HAP-1 (cell line): ENCODE measurements at regions not wholly inside any gene's neighbourhood (a gene's known extent, or its start where the extent isn't known, plus 50 kb on each side); places are given as distances from the start of the nearest gene placed in this dataset.

Experiments used
- DNase-seq, 2 experiments: peaks; one replicate each; pipeline ENCODE4 v3.0.0-alpha.2; 2016 to 2020; ENCODE audit warnings: low spot score in 2 of 2
- H3K27me3 ChIP-seq: fragments of 250-450 bp; sonication (Bioruptor Pico); 2 replicates; pipeline ENCODE4 v1.5.1; 2020; ENCODE audit warnings: low read depth, mild to moderate bottlenecking, moderate library complexity
- H3K36me3 ChIP-seq: fragments of 250-450 bp; sonication (Bioruptor Pico); replicated peaks from 2 replicates; pipeline ENCODE4 v1.5.1; 2020; ENCODE audit warnings: mild to moderate bottlenecking
- H3K4me1 ChIP-seq: fragments of 250-450 bp; sonication (Bioruptor Pico); 2 replicates; pipeline ENCODE4 v1.5.1; 2020; ENCODE audit warnings: mild to moderate bottlenecking
- H3K4me3 ChIP-seq: fragments of 250-450 bp; sonication (Bioruptor Pico); 2 replicates; pipeline ENCODE4 v1.5.1; 2020; ENCODE audit warnings: mild to moderate bottlenecking, moderate library complexity
- H3K9me3 ChIP-seq: fragments of 250-450 bp; sonication (Bioruptor Pico); 2 replicates; pipeline ENCODE4 v1.5.1; 2020; ENCODE audit warnings: mild to moderate bottlenecking, moderate library complexity
- in situ Hi-C: fragments of 300-500 bp; cut with MboI; formaldehyde crosslinking; loops from 3 replicates; pipeline ENCODE4 v1.14.3; 2020; ENCODE audit warnings: low sequenced_read_pairs, inconsistent platforms, mixed read lengths

DNA sequence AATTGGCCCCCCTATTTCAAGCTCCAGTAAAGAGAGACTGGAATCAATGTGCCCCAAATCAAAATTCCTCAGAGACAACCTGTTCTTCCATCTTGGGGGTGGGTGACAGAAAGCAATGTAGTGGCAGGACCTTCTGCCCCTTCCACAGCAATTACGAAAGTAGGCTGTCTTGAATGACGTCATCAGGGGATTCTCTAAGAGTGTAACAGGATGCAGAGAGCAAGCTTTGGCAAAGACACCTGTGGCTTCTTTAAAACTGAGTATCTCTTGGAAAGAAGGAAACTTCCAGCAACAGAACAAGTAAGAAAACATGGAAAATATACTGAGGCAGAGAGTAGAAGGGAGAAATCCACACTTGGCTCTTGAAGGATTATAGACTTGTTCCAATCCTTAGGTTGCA, 247.6 kb upstream of the PDE4D start:
- no peak for DNase-seq
- Histone ChIP-seq H3K9me3 (no peaks in the 10 kb centered on the region), H3K4me1 (no peaks in the 10 kb centered on the region), H3K36me3 (no peaks in the 10 kb centered on the region), H3K27me3 (no peaks in the 10 kb centered on the region), H3K4me3 (no peak overlapping the region)
- in situ Hi-C loops: no loop called here

GRCh38 chr5:60136841-60137240, 243.3 kb upstream of the PDE4D start:
- H3K4me3 ChIP-seq: no peak overlapping the region
- in situ Hi-C loops: no loop called here

GRCh38 chr5:60131504-60131903, 238.0 kb upstream of the PDE4D start:
- DNase-seq: no peak
- in situ Hi-C loops: no loop called here
- H3K27me3 ChIP-seq: no peaks in the 10 kb centered on the region
- no peak overlapping the region for H3K4me3 ChIP-seq
- no peaks in the 10 kb centered on the region for H3K4me1 ChIP-seq
- H3K36me3 ChIP-seq: no peaks in the 10 kb centered on the region
- no peaks in the 10 kb centered on the region for H3K9me3 ChIP-seq

More at GRCh38 chr5:60136841-60137240, 243.3 kb upstream of the PDE4D start:
- Histone ChIP-seq H3K36me3 (no peaks in the 10 kb centered on the region), H3K9me3 (no peaks in the 10 kb centered on the region), H3K4me1 (no peaks in the 10 kb centered on the region), H3K27me3 (no peaks in the 10 kb centered on the region)
- no peak for DNase-seq

- no peaks in the 10 kb centered on the region for H3K9me3 ChIP-seq
- no peaks in the 10 kb centered on the region for H3K4me1 ChIP-seq
- no peak overlapping the region for H3K4me3 ChIP-seq
- no peaks in the 10 kb centered on the region for H3K36me3 ChIP-seq
- in situ Hi-C loops: no loop called here
- no peaks in the 10 kb centered on the region; the same call in 1 of the 2 replicates for H3K27me3 ChIP-seq
- DNase-seq: no peak
Measured at GRCh38 chr5:60125636-60126035, 232.1 kb upstream of the PDE4D start.

DNA sequence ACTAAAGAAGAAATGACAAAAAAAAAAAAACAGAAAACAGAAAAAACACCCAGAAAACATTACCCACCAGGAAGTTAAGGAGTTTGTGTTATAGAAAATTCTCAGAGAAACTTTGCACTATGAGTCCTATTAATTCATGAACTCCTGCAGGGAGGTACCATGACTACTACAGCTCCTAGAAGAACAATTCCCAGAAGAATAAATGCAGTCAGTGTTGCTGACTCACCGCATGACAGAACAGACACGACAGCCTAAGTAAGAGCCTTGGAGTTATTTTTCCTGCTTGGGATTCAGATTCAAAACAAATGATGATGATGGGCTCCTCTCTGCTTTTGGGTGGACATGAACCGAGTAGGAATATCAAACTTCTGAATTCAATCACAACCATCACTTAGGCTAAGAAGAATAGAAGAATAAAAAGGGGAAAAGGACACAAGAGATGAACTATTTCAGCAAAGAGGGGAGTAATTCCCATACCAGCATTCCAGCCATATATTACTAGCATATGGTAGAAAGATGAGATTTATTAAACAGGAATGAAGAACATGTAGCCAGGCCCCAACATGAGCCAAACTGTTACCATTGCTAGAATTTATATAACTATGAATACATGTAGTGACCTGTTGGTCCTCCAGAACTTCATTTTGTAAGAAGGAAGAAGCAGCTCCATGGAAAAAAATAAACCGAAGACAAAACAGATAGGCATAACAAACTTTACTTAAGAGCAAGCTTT, 209.6 kb upstream of the PDE4D start:
- no peaks in the 10 kb centered on the region for H3K36me3 ChIP-seq
- H3K4me3 ChIP-seq: no peak overlapping the region
- DNase-seq: no peak
- H3K4me1 ChIP-seq: no peaks in the 10 kb centered on the region
- in situ Hi-C loops: no loop called here
- no peaks in the 10 kb centered on the region for H3K27me3 ChIP-seq
- no peaks in the 10 kb centered on the region for H3K9me3 ChIP-seq

GRCh38 chr5:60101573-60101972, 208.0 kb upstream of the PDE4D start:
- DNase-seq: no peak

GRCh38 chr5:60092671-60093422, 199.3 kb upstream of the PDE4D start:
- in situ Hi-C loops: no loop called here
- Histone ChIP-seq H3K4me3 (no peak overlapping the region), H3K4me1 (no peaks in the 10 kb centered on the region), H3K36me3 (no peaks in the 10 kb centered on the region), H3K27me3 (no peaks in the 10 kb centered on the region), H3K9me3 (no peaks in the 10 kb centered on the region)
- DNase-seq: no peak

More at GRCh38 chr5:60101573-60101972, 208.0 kb upstream of the PDE4D start:
- in situ Hi-C loops: no loop called here
- Histone ChIP-seq H3K36me3 (no peaks in the 10 kb centered on the region), H3K27me3 (no peaks in the 10 kb centered on the region), H3K4me1 (no peaks in the 10 kb centered on the region), H3K9me3 (no peaks in the 10 kb centered on the region), H3K4me3 (no peak overlapping the region)

DNA sequence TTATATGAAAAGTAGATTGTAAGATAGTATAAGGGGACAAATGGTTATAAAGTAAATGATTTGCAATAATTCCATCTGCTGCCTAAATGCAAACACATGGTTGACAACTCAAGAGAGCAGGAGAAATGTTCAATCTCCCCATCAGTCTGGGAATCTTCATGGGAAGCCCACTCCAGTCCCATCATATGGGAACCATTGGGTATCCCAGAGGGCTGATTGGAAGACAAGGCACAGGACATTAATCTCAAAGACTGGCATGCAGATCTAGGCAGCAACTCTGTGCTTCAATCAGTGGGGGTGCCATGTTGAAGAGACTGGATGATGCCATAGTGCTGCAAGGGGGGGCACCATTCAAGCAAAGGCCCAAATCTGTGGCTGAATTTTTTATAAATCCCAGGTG, 193.1 kb upstream of the PDE4D start:
- in situ Hi-C loops: no loop called here
- Histone ChIP-seq H3K27me3 (no peaks in the 10 kb centered on the region), H3K4me3 (no peak overlapping the region)

GRCh38 chr5:60084226-60084625, 190.7 kb upstream of the PDE4D start:
- Histone ChIP-seq H3K4me1 (no peaks in the 10 kb centered on the region), H3K27me3 (no peaks in the 10 kb centered on the region), H3K36me3 (no peaks in the 10 kb centered on the region), H3K9me3 (no peaks in the 10 kb centered on the region), H3K4me3 (no peak overlapping the region)
- no peak for DNase-seq
- in situ Hi-C loops: no loop called here

More for the DNA sequence above, 193.1 kb upstream of the PDE4D start:
- DNase-seq: no peak
- Histone ChIP-seq H3K9me3 (no peaks in the 10 kb centered on the region), H3K36me3 (no peaks in the 10 kb centered on the region), H3K4me1 (no peaks in the 10 kb centered on the region)

DNA sequence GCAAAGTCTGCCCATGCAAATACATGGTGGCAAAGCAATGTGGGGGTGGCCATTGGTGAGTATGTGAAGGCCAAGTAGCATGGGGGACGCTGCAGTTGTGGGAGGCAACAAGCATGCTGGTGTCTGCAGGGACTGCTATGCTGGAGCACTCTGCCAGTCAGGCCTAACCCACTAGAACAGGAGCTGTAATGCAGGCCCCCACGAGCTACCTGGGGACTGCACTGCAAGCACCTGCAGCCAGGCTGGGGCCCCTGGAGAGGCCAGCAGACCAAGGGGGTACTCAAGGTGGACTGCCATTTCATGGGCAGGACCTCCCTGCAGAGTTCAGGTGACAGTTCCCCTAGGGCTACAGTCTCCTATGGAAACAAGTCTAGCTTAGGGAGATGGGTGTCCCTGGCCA, 183.8 kb upstream of the PDE4D start:
- Histone ChIP-seq H3K4me1 (no peaks in the 10 kb centered on the region), H3K36me3 (no peaks in the 10 kb centered on the region), H3K4me3 (no peak overlapping the region), H3K9me3 (no peaks in the 10 kb centered on the region), H3K27me3 (no peaks in the 10 kb centered on the region)
- in situ Hi-C loops: no loop called here
- DNase-seq: no peak

DNA sequence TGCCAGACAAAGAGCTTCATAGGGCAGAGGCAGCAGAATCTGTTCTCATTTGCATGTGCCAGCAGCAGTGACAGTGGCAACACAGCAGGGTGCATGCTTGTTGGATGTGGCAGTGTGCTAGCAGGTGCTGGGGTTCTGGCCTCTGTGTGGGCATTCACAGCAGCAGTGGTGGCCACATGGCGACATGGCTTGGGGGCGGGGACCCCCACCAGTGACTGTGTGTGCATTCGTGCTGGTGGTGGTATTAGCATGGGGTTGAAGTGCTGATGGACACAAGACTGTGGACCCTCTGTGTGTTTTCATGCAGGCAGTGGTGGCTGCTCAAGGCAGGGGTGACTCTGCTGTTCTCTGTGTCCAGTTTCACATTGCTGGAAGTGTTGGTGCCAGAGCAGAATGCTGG, 183.2 kb upstream of the PDE4D start:
- in situ Hi-C loops: no loop called here
- no peaks in the 10 kb centered on the region for H3K27me3 ChIP-seq
- no peak overlapping the region for H3K4me3 ChIP-seq
- H3K36me3 ChIP-seq: no peaks in the 10 kb centered on the region
- DNase-seq: no peak
- no peaks in the 10 kb centered on the region for H3K9me3 ChIP-seq
- no peaks in the 10 kb centered on the region for H3K4me1 ChIP-seq

GRCh38 chr5:60066502-60066901, 173.0 kb upstream of the PDE4D start:
- Histone ChIP-seq H3K27me3 (no peaks in the 10 kb centered on the region), H3K4me1 (no peaks in the 10 kb centered on the region), H3K4me3 (no peak overlapping the region), H3K36me3 (no peaks in the 10 kb centered on the region), H3K9me3 (no peaks in the 10 kb centered on the region)
- in situ Hi-C loops: no loop called here
- no peak for DNase-seq

- H3K36me3 ChIP-seq: no peaks in the 10 kb centered on the region
- no peaks in the 10 kb centered on the region for H3K27me3 ChIP-seq
- H3K4me1 ChIP-seq: no peaks in the 10 kb centered on the region
- H3K4me3 ChIP-seq: no peak overlapping the region
- no peaks in the 10 kb centered on the region for H3K9me3 ChIP-seq
- in situ Hi-C loops: no loop called here
- no peak for DNase-seq
Measured at GRCh38 chr5:60060389-60060788, 166.9 kb upstream of the PDE4D start.

DNA sequence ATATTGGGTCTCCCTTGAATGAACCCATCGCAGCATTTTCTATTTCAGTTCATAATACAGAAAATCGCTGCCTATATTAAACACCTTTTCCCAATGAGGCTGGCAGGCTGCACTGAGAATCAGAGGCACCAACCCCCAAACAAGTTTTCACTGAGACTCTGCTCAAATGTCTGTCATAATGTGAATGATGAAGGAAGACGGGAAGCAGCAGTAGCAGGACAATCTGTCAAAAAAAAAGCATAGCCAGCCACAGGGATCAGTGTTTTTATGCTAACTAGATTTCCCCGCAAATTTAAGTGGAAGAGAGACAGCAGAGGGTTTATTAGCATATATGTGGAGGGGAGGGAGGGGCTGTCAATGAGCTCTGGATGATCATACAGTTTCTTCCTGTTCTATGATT, 162.7 kb upstream of the PDE4D start:
- Histone ChIP-seq H3K9me3 (no peaks in the 10 kb centered on the region), H3K4me3 (no peak overlapping the region), H3K27me3 (no peaks in the 10 kb centered on the region), H3K36me3 (no peaks in the 10 kb centered on the region), H3K4me1 (no peaks in the 10 kb centered on the region)
- in situ Hi-C loops: no loop called here
- no peak for DNase-seq
